Karpas-422 (cell line): ENCODE measurements at regions not wholly inside any gene's neighbourhood (a gene's known extent, or its start where the extent isn't known, plus 50 kb on each side); places are given as distances from the start of the nearest gene placed in this dataset.

Experiments used
- DNase-seq: peaks from one replicate; pipeline ENCODE4 v3.0.0-alpha.2; 2015
- H2AFZ ChIP-seq: fragments of 200-600 bp; sonication (generic); 2 replicates; pipeline ENCODE4 v1.6.1; 2014; ENCODE audit warnings: antibody characterized with exemption, low read length, mixed read lengths
- H3K27ac ChIP-seq: fragments of 200-600 bp; sonication (generic); 2 replicates; pipeline ENCODE4 v1.5.1; 2014; ENCODE audit warnings: mild to moderate bottlenecking, low read length, moderate library complexity
- H3K27me3 ChIP-seq: fragments of 200-600 bp; sonication (generic); 2 replicates; pipeline ENCODE4 v1.6.1; 2014; ENCODE audit warnings: low read length, mixed read lengths
- H3K36me3 ChIP-seq: fragments of 200-600 bp; sonication (generic); 2 replicates; pipeline ENCODE4 v1.6.1; 2014; ENCODE audit warnings: low read length, mixed read lengths; ENCODE audit not compliant: insufficient read depth
- H3K4me1 ChIP-seq: fragments of 200-600 bp; sonication (generic); 2 replicates; pipeline ENCODE4 v1.6.1; 2014; ENCODE audit warnings: mild to moderate bottlenecking, low read length, mixed read lengths
- H3K4me2 ChIP-seq: fragments of 200-600 bp; sonication (generic); 2 replicates; pipeline ENCODE4 v1.6.1; 2014; ENCODE audit warnings: low read length, low read depth, mild to moderate bottlenecking; ENCODE audit not compliant: poor library complexity, severe bottlenecking
- H3K4me3 ChIP-seq: fragments of 200-600 bp; sonication (generic); 2 replicates; pipeline ENCODE4 v1.5.1; 2014; ENCODE audit warnings: mild to moderate bottlenecking, antibody characterized with exemption, low read length, mixed read lengths
- H3K79me2 ChIP-seq: fragments of 200-600 bp; sonication (generic); 2 replicates; pipeline ENCODE4 v1.6.1; 2014; ENCODE audit warnings: mild to moderate bottlenecking, low read length, mixed read lengths
- H3K9ac ChIP-seq: fragments of 200-600 bp; sonication (generic); 2 replicates; pipeline ENCODE4 v1.6.0; 2014; ENCODE audit warnings: low read length
- H3K9me2 ChIP-seq: fragments of 200-600 bp; sonication (generic), shearing (Covaris generic); replicated peaks from 2 replicates; pipeline ENCODE4 v1.6.0; 2014; ENCODE audit warnings: mild to moderate bottlenecking, low read length, moderate library complexity; ENCODE audit not compliant: insufficient read depth
- H3K9me3 ChIP-seq: fragments of 300-700, 200-600 bp; sonication (generic); 2 replicates; pipeline ENCODE4 v1.6.1; 2014; ENCODE audit warnings: low read length, mixed read lengths
- H4K20me1 ChIP-seq: fragments of 200-600 bp; sonication (generic); 2 replicates; pipeline ENCODE4 v1.6.1; 2014; ENCODE audit warnings: mild to moderate bottlenecking, antibody characterized with exemption, low read length, low read depth; ENCODE audit not compliant: insufficient read depth

- Histone ChIP-seq H4K20me1 (no peaks in the 10 kb centered on the region), H3K27me3 (no peaks in the 10 kb centered on the region), H3K79me2 (no peaks in the 10 kb centered on the region), H3K4me2 (no peak overlapping the region), H3K9me3 (no peaks in the 10 kb centered on the region), H3K9me2 (no peaks in the 10 kb centered on the region), H3K4me3 (no peak overlapping the region), H3K27ac (no peak overlapping the region), H3K9ac (no peak overlapping the region), H2AFZ (no peak overlapping the region), H3K4me1 (no peaks in the 10 kb centered on the region), H3K36me3 (no peaks in the 10 kb centered on the region)
- DNase-seq = no peak
These were observed 544.7 kb downstream of the SPRY1 start for GRCh38 chr4:123941306-123941705.

GRCh38 chr4:123943976-123944375, 547.4 kb downstream of the SPRY1 start:
- Histone ChIP-seq H3K27ac (no peak overlapping the region), H4K20me1 (no peaks in the 10 kb centered on the region), H3K9ac (no peak overlapping the region), H3K4me2 (no peak overlapping the region), H3K4me3 (no peak overlapping the region), H3K9me3 (no peaks in the 10 kb centered on the region), H3K4me1 (no peaks in the 10 kb centered on the region), H2AFZ (no peak overlapping the region), H3K79me2 (no peaks in the 10 kb centered on the region), H3K36me3 (no peaks in the 10 kb centered on the region), H3K9me2 (no peaks in the 10 kb centered on the region), H3K27me3 (no peaks in the 10 kb centered on the region)
- DNase-seq = no peak

DNA sequence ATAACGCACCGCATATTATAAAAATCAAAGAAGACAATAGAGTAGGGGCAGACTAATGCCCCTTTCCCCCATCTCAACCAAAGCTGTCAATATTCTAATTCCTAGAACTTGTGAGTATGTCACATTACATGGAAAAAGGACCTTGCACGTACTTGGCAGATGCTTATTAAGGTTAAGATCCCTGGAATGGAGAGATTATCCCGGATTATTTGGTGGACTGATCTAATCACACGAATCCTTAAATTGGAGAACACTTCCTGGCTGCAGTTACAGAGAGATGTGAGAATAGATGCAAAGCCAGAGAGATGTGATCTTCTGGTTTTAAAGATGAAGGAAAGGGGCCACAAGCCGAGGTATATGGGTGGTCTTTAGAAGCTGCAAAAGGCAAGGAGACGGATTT, 548.7 kb downstream of the SPRY1 start:
- Histone ChIP-seq H3K27me3 (no peaks in the 10 kb centered on the region), H3K4me3 (no peak overlapping the region), H3K9me2 (no peaks in the 10 kb centered on the region), H4K20me1 (no peaks in the 10 kb centered on the region), H3K4me1 (no peaks in the 10 kb centered on the region), H3K9ac (no peak overlapping the region), H3K4me2 (no peak overlapping the region), H3K9me3 (no peaks in the 10 kb centered on the region), H2AFZ (no peak overlapping the region), H3K27ac (no peak overlapping the region), H3K79me2 (no peaks in the 10 kb centered on the region), H3K36me3 (no peaks in the 10 kb centered on the region)
- DNase-seq = no peak

DNA sequence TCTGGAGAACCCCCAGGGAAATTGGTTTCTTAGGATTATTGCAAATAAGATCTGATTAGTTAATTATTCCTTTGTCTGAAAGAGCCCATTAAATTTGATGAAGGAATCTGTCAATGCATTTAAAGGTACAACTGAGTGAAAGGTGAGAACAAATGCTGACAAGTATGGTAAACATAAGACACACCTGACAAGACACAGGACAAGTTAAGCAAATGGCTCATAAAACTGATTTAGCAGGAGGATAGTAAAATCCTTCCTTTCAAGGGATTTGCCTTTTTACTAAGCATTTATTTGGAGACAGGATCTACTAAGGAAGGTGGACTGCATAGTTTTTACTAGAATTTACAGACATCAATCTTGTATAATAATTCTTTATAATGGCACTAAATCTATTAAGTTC, 553.9 kb downstream of the SPRY1 start:
- H4K20me1 ChIP-seq = no peaks in the 10 kb centered on the region
- H3K4me2 ChIP-seq = no peak overlapping the region
- H3K4me1 ChIP-seq = no peaks in the 10 kb centered on the region
- no peak overlapping the region for H3K9ac ChIP-seq
- no peak for DNase-seq
- no peak overlapping the region for H3K4me3 ChIP-seq
- no peaks in the 10 kb centered on the region for H3K36me3 ChIP-seq
- H3K27ac ChIP-seq = no peak overlapping the region
- no peaks in the 10 kb centered on the region for H3K79me2 ChIP-seq
- no peak overlapping the region for H2AFZ ChIP-seq
- H3K9me3 ChIP-seq = no peaks in the 10 kb centered on the region
- no peaks in the 10 kb centered on the region for H3K27me3 ChIP-seq
- H3K9me2 ChIP-seq = no peaks in the 10 kb centered on the region

DNA sequence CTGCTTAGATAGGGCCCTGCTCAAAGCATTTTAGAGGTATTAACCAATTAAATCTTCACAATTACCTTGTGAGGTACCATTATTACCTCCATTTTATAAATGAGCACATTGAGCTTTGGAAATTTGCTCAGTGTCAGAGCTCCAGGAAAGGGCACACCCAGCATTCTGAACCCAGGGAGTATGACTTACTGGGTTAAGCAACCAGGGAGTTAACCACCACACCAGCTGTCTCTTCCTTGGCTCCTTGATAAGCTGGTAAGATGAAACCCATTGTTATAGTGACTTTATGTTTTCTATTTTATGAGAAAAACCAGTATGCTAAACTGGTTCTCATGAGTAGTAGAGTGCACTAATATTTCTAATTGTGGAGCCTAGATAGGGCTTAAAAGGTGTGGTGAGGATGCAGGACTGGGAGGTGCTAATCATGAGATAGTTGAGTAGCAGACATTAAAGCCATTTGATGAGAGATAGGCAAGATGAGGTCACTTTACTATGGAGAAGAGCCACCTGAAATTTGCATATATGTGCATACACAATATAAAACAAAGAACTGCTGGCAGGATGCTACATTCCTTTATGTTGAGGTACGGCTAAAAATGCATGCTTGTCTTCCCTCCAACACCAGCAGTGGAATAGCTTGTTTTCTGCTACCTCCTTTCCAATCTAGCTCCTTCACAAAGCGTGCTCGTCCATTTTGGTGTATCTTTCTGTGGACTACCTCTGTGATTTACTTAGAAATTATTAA, 556.1 kb downstream of the SPRY1 start:
- no peaks in the 10 kb centered on the region for H3K27me3 ChIP-seq
- H3K4me2 ChIP-seq = no peak overlapping the region
- no peaks in the 10 kb centered on the region for H3K36me3 ChIP-seq
- no peaks in the 10 kb centered on the region for H4K20me1 ChIP-seq
- no peaks in the 10 kb centered on the region for H3K4me1 ChIP-seq
- no peaks in the 10 kb centered on the region for H3K9me3 ChIP-seq
- no peak for DNase-seq
- H3K27ac ChIP-seq = no peak overlapping the region
- H2AFZ ChIP-seq = no peak overlapping the region
- no peaks in the 10 kb centered on the region for H3K9me2 ChIP-seq
- no peak overlapping the region for H3K4me3 ChIP-seq
- no peaks in the 10 kb centered on the region for H3K79me2 ChIP-seq
- no peak overlapping the region for H3K9ac ChIP-seq

GRCh38 chr4:123953566-123953965, 557.0 kb downstream of the SPRY1 start:
- H4K20me1 ChIP-seq = no peaks in the 10 kb centered on the region
- no peaks in the 10 kb centered on the region for H3K4me1 ChIP-seq
- no peak overlapping the region for H3K4me2 ChIP-seq
- H3K4me3 ChIP-seq = no peak overlapping the region
- no peaks in the 10 kb centered on the region for H3K9me2 ChIP-seq
- no peak for DNase-seq
- H3K36me3 ChIP-seq = no peaks in the 10 kb centered on the region
- H3K79me2 ChIP-seq = no peaks in the 10 kb centered on the region
- H2AFZ ChIP-seq = no peak overlapping the region
- H3K27ac ChIP-seq = no peak overlapping the region
- no peaks in the 10 kb centered on the region for H3K27me3 ChIP-seq
- no peaks in the 10 kb centered on the region for H3K9me3 ChIP-seq
- no peak overlapping the region for H3K9ac ChIP-seq

DNA sequence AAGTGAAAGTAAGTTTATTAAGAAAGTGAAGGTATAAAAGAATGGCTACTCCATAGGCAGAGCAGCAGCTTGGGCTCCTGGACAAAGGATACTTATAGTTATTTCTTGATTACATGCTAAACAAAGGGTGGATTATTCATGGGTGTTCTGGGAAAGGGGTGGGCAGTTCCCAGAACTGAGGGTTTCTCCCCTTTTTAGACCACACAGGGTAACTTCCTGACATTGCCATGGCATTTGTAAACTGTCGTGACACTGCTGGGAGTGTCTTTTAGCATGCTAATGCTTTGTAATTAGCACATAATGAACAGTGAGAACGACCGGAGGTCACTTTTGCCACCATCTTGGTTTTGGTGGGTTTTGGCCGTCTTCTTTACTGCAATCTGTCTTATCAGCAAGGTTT, 557.6 kb downstream of the SPRY1 start:
- DNase-seq = no peak
- Histone ChIP-seq H3K79me2 (no peaks in the 10 kb centered on the region), H3K4me3 (no peak overlapping the region), H3K27ac (no peak overlapping the region), H3K36me3 (no peaks in the 10 kb centered on the region), H3K9me3 (no peaks in the 10 kb centered on the region), H3K9ac (no peak overlapping the region), H4K20me1 (no peaks in the 10 kb centered on the region), H3K4me1 (no peaks in the 10 kb centered on the region), H3K27me3 (no peaks in the 10 kb centered on the region), H3K4me2 (no peak overlapping the region), H3K9me2 (no peaks in the 10 kb centered on the region), H2AFZ (no peak overlapping the region)

- Histone ChIP-seq H3K36me3 (no peaks in the 10 kb centered on the region), H3K4me1 (no peaks in the 10 kb centered on the region), H3K4me2 (no peak overlapping the region), H3K9me3 (no peaks in the 10 kb centered on the region), H3K79me2 (no peaks in the 10 kb centered on the region), H3K27ac (no peak overlapping the region), H2AFZ (no peak overlapping the region), H3K9me2 (no peaks in the 10 kb centered on the region), H3K4me3 (no peak overlapping the region), H3K27me3 (no peaks in the 10 kb centered on the region), H4K20me1 (no peaks in the 10 kb centered on the region), H3K9ac (no peak overlapping the region)
- DNase-seq = no peak
These were observed 558.7 kb downstream of the SPRY1 start for GRCh38 chr4:123955167-123955800.
